ENCODE measurements at regions not wholly inside any gene's neighbourhood (a gene's known extent, or its start where the extent isn't known, plus 50 kb on each side); places are given as distances from the start of the nearest gene placed in this dataset.
"Not testable (repeated sequence)": the region's sequence is repeated elsewhere in the genome, so short reads cannot be mapped to it uniquely, and the experiment has no call there.

- no peak overlapping the region for H3K27ac Mint-ChIP-seq
- ChIA-PET CTCF (interaction anchor here (1.1 to 1.8 kb wide), 2 partner anchors 10 to 161 kb away, joined by 4 to 5 read pairs; no protein-coding TSS in a partner anchor), POLR2A (no interaction called here)
- H3K36me3 Mint-ChIP-seq (ENCODE audit: low read depth) = no peaks in the 10 kb centered on the region
- H3K4me3 Mint-ChIP-seq = no peak overlapping the region
- H3K4me1 Mint-ChIP-seq = peaks cover 3% of the 10 kb centered on the region
- DNase-seq = no peak
- H3K9me3 Mint-ChIP-seq = no peaks in the 10 kb centered on the region
- H3K27me3 Mint-ChIP-seq = peaks cover 2% of the 10 kb centered on the region
These were observed 111.5 kb downstream of the MDH1 start for GRCh38 chr2:63700271-63700670.

- DNase-seq = no peak
- Mint-ChIP-seq H3K4me1 (peaks cover 3% of the 10 kb centered on the region), H3K4me3 (no peak overlapping the region), H3K27ac (no peak overlapping the region), H3K9me3 (no peaks in the 10 kb centered on the region), H3K27me3 (peaks cover 8% of the 10 kb centered on the region), H3K36me3 (ENCODE audit: low read depth) (no peaks in the 10 kb centered on the region)
- ChIA-PET POLR2A (no interaction called here), CTCF (no interaction called here)
These were observed 112.6 kb downstream of the MDH1 start for GRCh38 chr2:63701406-63701805.

- H3K4me1 Mint-ChIP-seq, CTCF ChIA-PET: not testable (repeated sequence)
These were observed 117.3 kb downstream of the MDH1 start for GRCh38 chr2:63706084-63706483.

GRCh38 chr2:63710732-63711131, 122.0 kb downstream of the MDH1 start:
- CTCF ChIA-PET = no interaction called here
- peaks cover 4% of the 10 kb centered on the region for H3K27me3 Mint-ChIP-seq

More at GRCh38 chr2:63706084-63706483, 117.3 kb downstream of the MDH1 start:
- DNase-seq; POLR2A ChIA-PET; H3K27ac Mint-ChIP-seq; H3K27me3 Mint-ChIP-seq; H3K9me3 Mint-ChIP-seq; H3K4me3 Mint-ChIP-seq; H3K36me3 Mint-ChIP-seq (ENCODE audit: low read depth): not testable (repeated sequence)

GRCh38 chr2:63712748-63713147, 124.0 kb downstream of the MDH1 start:
- Mint-ChIP-seq H3K27me3 (peaks cover 3% of the 10 kb centered on the region), H3K4me1 (no peaks in the 10 kb centered on the region), H3K36me3 (ENCODE audit: low read depth) (no peaks in the 10 kb centered on the region), H3K27ac (no peak overlapping the region), H3K9me3 (no peaks in the 10 kb centered on the region), H3K4me3 (no peak overlapping the region)
- ChIA-PET CTCF (no interaction called here), POLR2A (no interaction called here)
- no peak for DNase-seq

More at GRCh38 chr2:63710732-63711131, 122.0 kb downstream of the MDH1 start:
- Mint-ChIP-seq H3K27ac (no peak overlapping the region), H3K4me1 (no peaks in the 10 kb centered on the region), H3K4me3 (no peak overlapping the region), H3K36me3 (ENCODE audit: low read depth) (no peaks in the 10 kb centered on the region), H3K9me3 (no peaks in the 10 kb centered on the region)
- no peak for DNase-seq
- POLR2A ChIA-PET = no interaction called here

GRCh38 chr2:63716146-63716545, 125.5 kb upstream of the UGP2 start:
- DNase-seq = no peak
- Mint-ChIP-seq H3K4me1 (no peaks in the 10 kb centered on the region), H3K4me3 (no peak overlapping the region), H3K27me3 (peaks cover 3% of the 10 kb centered on the region), H3K36me3 (ENCODE audit: low read depth) (no peaks in the 10 kb centered on the region), H3K9me3 (peaks cover under 1% of the 10 kb centered on the region), H3K27ac (no peak overlapping the region)
- ChIA-PET POLR2A (no interaction called here), CTCF (no interaction called here)

DNA sequence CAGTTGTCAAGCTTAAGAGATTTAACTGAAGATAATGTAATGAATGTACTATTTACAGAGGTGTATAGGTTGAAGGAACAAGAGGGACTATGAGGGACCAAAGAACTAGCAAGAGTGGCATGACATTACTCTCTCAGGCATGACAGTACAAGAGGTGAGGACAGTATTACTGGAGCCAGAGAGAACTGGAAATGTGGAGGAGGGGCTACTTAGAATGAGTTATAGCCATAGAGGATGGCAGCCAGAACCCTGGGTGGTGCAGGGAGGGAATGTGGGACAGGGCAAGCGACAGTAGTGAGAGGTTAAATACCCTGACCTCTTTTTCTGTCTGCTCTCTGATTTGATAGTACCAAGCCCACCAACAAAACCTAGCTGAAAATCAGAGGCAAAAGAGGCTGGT, 122.6 kb upstream of the UGP2 start:
- H3K27me3 Mint-ChIP-seq = peaks cover 3% of the 10 kb centered on the region
- H3K4me3 Mint-ChIP-seq = no peak overlapping the region
- H3K36me3 Mint-ChIP-seq (ENCODE audit: low read depth) = no peaks in the 10 kb centered on the region
- no peak for DNase-seq
- ChIA-PET CTCF (no interaction called here), POLR2A (no interaction called here)
- no peaks in the 10 kb centered on the region for H3K4me1 Mint-ChIP-seq
- no peak overlapping the region for H3K27ac Mint-ChIP-seq
- H3K9me3 Mint-ChIP-seq = peaks cover 3% of the 10 kb centered on the region

- peaks cover 2% of the 10 kb centered on the region for H3K27me3 Mint-ChIP-seq
- POLR2A ChIA-PET = no interaction called here
- DNase-seq = no peak
These were observed 120.6 kb upstream of the UGP2 start for GRCh38 chr2:63721082-63721424.

DNA sequence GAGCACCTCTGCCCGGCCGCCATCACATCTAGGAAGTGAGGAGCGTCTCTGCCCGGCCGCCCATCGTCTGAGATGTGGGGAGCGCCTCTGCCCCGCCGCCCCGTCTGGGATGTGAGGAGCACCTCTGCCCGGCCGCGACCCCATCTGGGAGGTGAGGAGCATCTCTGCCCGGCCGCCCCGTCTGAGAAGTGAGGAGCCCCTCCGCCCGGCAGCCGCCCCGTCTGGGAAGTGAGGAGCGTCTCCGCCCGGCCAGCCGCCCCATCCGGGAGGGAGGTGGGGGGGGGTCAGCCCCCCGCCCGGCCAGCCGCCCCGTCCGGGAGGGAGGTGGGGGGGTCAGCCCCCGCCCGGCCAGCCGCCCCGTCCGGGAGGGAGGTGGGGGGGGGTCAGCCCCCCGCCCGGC, 119.4 kb upstream of the UGP2 start:
- H3K27ac Mint-ChIP-seq; H3K4me1 Mint-ChIP-seq; DNase-seq; CTCF ChIA-PET; POLR2A ChIA-PET; H3K9me3 Mint-ChIP-seq; H3K36me3 Mint-ChIP-seq (ENCODE audit: low read depth); H3K4me3 Mint-ChIP-seq: not testable (repeated sequence)
- peaks cover 11% of the 10 kb centered on the region for H3K27me3 Mint-ChIP-seq

More at GRCh38 chr2:63721082-63721424, 120.6 kb upstream of the UGP2 start:
- H3K27ac Mint-ChIP-seq = no peak overlapping the region
- H3K4me3 Mint-ChIP-seq = no peak overlapping the region
- H3K4me1 Mint-ChIP-seq = no peaks in the 10 kb centered on the region
- CTCF ChIA-PET = no interaction called here
- no peaks in the 10 kb centered on the region for H3K36me3 Mint-ChIP-seq (ENCODE audit: low read depth)
- H3K9me3 Mint-ChIP-seq = peaks cover 3% of the 10 kb centered on the region

- CTCF ChIA-PET = interaction anchor here (0.6 kb wide), 1 partner anchor 1403 kb away, joined by 4 read pairs; no protein-coding TSS in a partner anchor
- POLR2A ChIA-PET = no interaction called here
These were observed 118.0 kb upstream of the UGP2 start for GRCh38 chr2:63723709-63724108.

GRCh38 chr2:63725212-63725611, 116.5 kb upstream of the UGP2 start:
- H3K4me1 Mint-ChIP-seq; POLR2A ChIA-PET; DNase-seq; H3K36me3 Mint-ChIP-seq (ENCODE audit: low read depth); H3K27ac Mint-ChIP-seq; H3K4me3 Mint-ChIP-seq; H3K9me3 Mint-ChIP-seq: not testable (repeated sequence)
- peaks cover 13% of the 10 kb centered on the region for H3K27me3 Mint-ChIP-seq
- CTCF ChIA-PET = interaction anchor here (0.7 kb wide), 1 partner anchor 50 kb away, joined by 4 read pairs; no protein-coding TSS in a partner anchor

More at GRCh38 chr2:63723709-63724108, 118.0 kb upstream of the UGP2 start:
- peaks cover 13% of the 10 kb centered on the region for H3K27me3 Mint-ChIP-seq
- H3K27ac Mint-ChIP-seq = no peak overlapping the region
- H3K9me3 Mint-ChIP-seq = peaks cover 3% of the 10 kb centered on the region
- no peaks in the 10 kb centered on the region for H3K4me1 Mint-ChIP-seq
- H3K36me3 Mint-ChIP-seq (ENCODE audit: low read depth) = no peaks in the 10 kb centered on the region
- H3K4me3 Mint-ChIP-seq = no peak overlapping the region
- DNase-seq = no peak

GRCh38 chr2:63729362-63729761, 112.3 kb upstream of the UGP2 start:
- POLR2A ChIA-PET = no interaction called here
- Mint-ChIP-seq H3K27me3 (peaks cover 19% of the 10 kb centered on the region), H3K27ac (no peak overlapping the region), H3K36me3 (ENCODE audit: low read depth) (no peaks in the 10 kb centered on the region), H3K4me3 (no peak overlapping the region), H3K9me3 (no peaks in the 10 kb centered on the region), H3K4me1 (no peaks in the 10 kb centered on the region)
- CTCF ChIA-PET = no interaction called here
- no peak for DNase-seq

DNA sequence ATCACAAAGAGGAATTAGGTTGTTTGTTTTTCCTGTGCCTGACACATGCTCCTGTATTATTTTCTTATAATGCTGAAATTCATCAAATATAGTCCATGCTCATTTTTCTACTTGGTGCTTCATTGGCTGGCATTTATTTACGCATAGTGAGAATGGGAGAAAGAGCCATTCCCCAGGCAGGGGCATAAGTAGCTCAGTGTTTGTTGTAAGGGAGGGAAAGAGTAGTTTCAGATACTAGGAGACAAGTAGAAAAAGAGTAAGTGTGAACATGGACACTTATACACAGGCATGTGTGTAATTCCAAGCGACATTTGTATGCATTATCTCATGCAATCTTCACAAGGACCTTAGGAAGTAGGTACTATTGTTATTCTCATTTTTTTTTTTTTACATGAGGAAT, 111.9 kb upstream of the UGP2 start:
- H3K27me3 Mint-ChIP-seq = peaks cover 19% of the 10 kb centered on the region
- no peaks in the 10 kb centered on the region for H3K9me3 Mint-ChIP-seq
- no peak for DNase-seq
- H3K27ac Mint-ChIP-seq = no peak overlapping the region
- H3K4me3 Mint-ChIP-seq = no peak overlapping the region
- ChIA-PET CTCF (no interaction called here), POLR2A (no interaction called here)
- no peaks in the 10 kb centered on the region for H3K4me1 Mint-ChIP-seq
- H3K36me3 Mint-ChIP-seq (ENCODE audit: low read depth) = no peaks in the 10 kb centered on the region

GRCh38 chr2:63734510-63734909, 107.2 kb upstream of the UGP2 start:
- POLR2A ChIA-PET = no interaction called here
- DNase-seq = no peak
- Mint-ChIP-seq H3K27ac (no peak overlapping the region), H3K4me1 (no peaks in the 10 kb centered on the region), H3K4me3 (no peak overlapping the region), H3K36me3 (ENCODE audit: low read depth) (no peaks in the 10 kb centered on the region), H3K27me3 (peaks cover 6% of the 10 kb centered on the region), H3K9me3 (no peaks in the 10 kb centered on the region)
- CTCF ChIA-PET = no interaction called here
